ENCODE measurements at regions not wholly inside any gene's neighbourhood (a gene's known extent, or its start where the extent isn't known, plus 50 kb on each side); places are given as distances from the start of the nearest gene placed in this dataset.

- no peak for TF ChIP-seq CTCF (IDR thresholded peaks at IDR 0.05; ENCODE audit: control extremely low read depth in 1 of 3, insufficient read depth in 1 of 3, low read depth in 1 of 3, low read length in 3 of 3)
- no peak for TF ChIP-seq EP300 (IDR thresholded peaks at IDR 0.05; ENCODE audit: borderline replicate concordance in 1 of 2, low read depth in 2 of 2, low read length in 2 of 2)
- TF ChIP-seq POLR2A (IDR thresholded peaks at IDR 0.05; ENCODE audit: control extremely low read depth in 1 of 2, low read depth in 2 of 2, low read length in 2 of 2), result no peak
- TF ChIP-seq SIX5 (IDR thresholded peaks at IDR 0.05; ENCODE audit: low read depth, low read length), result no peak
- no peak for TF ChIP-seq ZNF274 (IDR thresholded peaks at IDR 0.05; ENCODE audit: borderline replicate concordance, extremely low read depth, low read length)
- TF ChIP-seq USF2 (IDR thresholded peaks at IDR 0.05; ENCODE audit: low read length), result no peak
- TF ChIP-seq ATF3 (IDR thresholded peaks at IDR 0.05; ENCODE audit: insufficient read depth, low read depth, low read length), result no peak
- TF ChIP-seq POLR2AphosphoS5 (IDR thresholded peaks at IDR 0.05; ENCODE audit: low read depth, low read length), result no peak
- no peak for TF ChIP-seq MAFK (IDR thresholded peaks at IDR 0.05; ENCODE audit: low read depth, low read length)
- no peak for TF ChIP-seq HDAC2 (IDR thresholded peaks at IDR 0.05; ENCODE audit: borderline replicate concordance in 1 of 2, low read depth in 2 of 2, low read length in 2 of 2)
- no peak for TF ChIP-seq KDM4A (IDR thresholded peaks at IDR 0.05; ENCODE audit: low read depth, low read length, severe bottlenecking)
Observed at GRCh38 chr15:87779746-87780145, 476.8 kb downstream of the NTRK3 start.
